Right forelimb (tissue), 1 donor: ENCODE measurements at regions not wholly inside any gene's neighbourhood (a gene's known extent, or its start where the extent isn't known, plus 50 kb on each side); places are given as distances from the start of the nearest gene placed in this dataset.

Experiments
- DNase-seq: peaks from one replicate; pipeline ENCODE4 v3.0.0-alpha.2; 2018

- DNase-seq, result no peak
Measured at GRCh38 chr6:155706806-155707205, 251.2 kb upstream of the NOX3 start.

- no peak for DNase-seq
Measured at GRCh38 chr6:155706341-155706740, 250.7 kb upstream of the NOX3 start.

- no peak for DNase-seq
Measured at GRCh38 chr6:155701342-155701741, 245.7 kb upstream of the NOX3 start.

- DNase-seq, result no peak
Measured at GRCh38 chr6:155695495-155695894, 239.9 kb upstream of the NOX3 start.

- no peak for DNase-seq
Measured at GRCh38 chr6:155694419-155694790, 238.8 kb upstream of the NOX3 start.

- DNase-seq, result no peak
Measured at GRCh38 chr6:155693573-155694418, 238.2 kb upstream of the NOX3 start.

- no peak for DNase-seq
Measured at GRCh38 chr6:155690820-155691219, 235.2 kb upstream of the NOX3 start.

- DNase-seq, result no peak
Measured at GRCh38 chr6:155687645-155688044, 232.0 kb upstream of the NOX3 start.

GRCh38 chr6:155684416-155685196 lies 229.0 kb upstream of the NOX3 start:
- no peak for DNase-seq

- no peak for DNase-seq
Measured at GRCh38 chr6:155678361-155678760, 222.7 kb upstream of the NOX3 start.

- DNase-seq, result no peak
Measured at GRCh38 chr6:155676346-155676745, 220.7 kb upstream of the NOX3 start.

- DNase-seq, result no peak
Measured at GRCh38 chr6:155670655-155671054, 215.0 kb upstream of the NOX3 start.

GRCh38 chr6:155660251-155660977 lies 204.8 kb upstream of the NOX3 start:
- no peak for DNase-seq

- no peak for DNase-seq
Measured at GRCh38 chr6:155656024-155656423, 200.4 kb upstream of the NOX3 start.

GRCh38 chr6:155654474-155654873 lies 198.8 kb upstream of the NOX3 start:
- DNase-seq, result no peak

GRCh38 chr6:155648301-155648700 lies 192.7 kb upstream of the NOX3 start:
- no peak for DNase-seq

GRCh38 chr6:155647354-155647753 lies 191.7 kb upstream of the NOX3 start:
- no peak for DNase-seq

- DNase-seq, result no peak
Measured at GRCh38 chr6:155646443-155646842, 190.8 kb upstream of the NOX3 start.

- no peak for DNase-seq
Measured at GRCh38 chr6:155645325-155645724, 189.7 kb upstream of the NOX3 start.

- no peak for DNase-seq
Measured at GRCh38 chr6:155641603-155642002, 186.0 kb upstream of the NOX3 start.

- no peak for DNase-seq
Measured at GRCh38 chr6:155638200-155638599, 182.6 kb upstream of the NOX3 start.

GRCh38 chr6:155635416-155635815 lies 179.8 kb upstream of the NOX3 start:
- no peak for DNase-seq

GRCh38 chr6:155630085-155630484 lies 174.4 kb upstream of the NOX3 start:
- no peak for DNase-seq

- DNase-seq, result no peak
Measured at GRCh38 chr6:155629652-155630051, 174.0 kb upstream of the NOX3 start.
